SH-SY5Y (cell line): ENCODE measurements at regions not wholly inside any gene's neighbourhood (a gene's known extent, or its start where the extent isn't known, plus 50 kb on each side); places are given as distances from the start of the nearest gene placed in this dataset.

ENCODE experiments used
- GATA2 ChIP-seq: IDR thresholded peaks from 2 replicates; pipeline ENCODE4 v1.6.1; 2011; ENCODE audit warnings: mild to moderate bottlenecking, low read depth, low read length
- GATA3 ChIP-seq: IDR thresholded peaks from 2 replicates; pipeline ENCODE4 v1.6.1; 2011; ENCODE audit warnings: low read depth, mild to moderate bottlenecking, low read length, moderate library complexity

DNA sequence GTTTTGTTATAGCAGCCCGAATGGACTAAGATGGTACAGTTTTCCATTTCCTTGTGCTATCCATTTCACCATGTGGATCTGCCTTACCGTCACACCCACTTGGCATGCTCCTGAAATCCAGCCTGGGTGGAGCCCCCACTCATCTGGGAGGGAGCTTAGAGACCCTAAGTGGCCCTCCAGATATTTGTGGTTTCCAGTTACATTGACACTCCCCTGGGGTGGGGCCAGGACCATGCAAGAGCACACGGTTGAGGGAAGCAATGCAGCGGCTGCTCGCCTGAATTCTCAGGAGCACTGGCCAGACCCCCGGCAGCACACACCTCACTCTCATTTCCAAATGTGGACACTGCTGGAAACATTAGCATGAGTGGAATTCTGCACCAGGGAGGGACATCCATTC, 231.1 kb downstream of the UTP18 start:
- no peak for TF ChIP-seq GATA3
- TF ChIP-seq GATA2: no peak
